ENCODE measurements at regions not wholly inside any gene's neighbourhood (a gene's known extent, or its start where the extent isn't known, plus 50 kb on each side); places are given as distances from the start of the nearest gene placed in this dataset.
"Not testable (repeated sequence)": the region's sequence is repeated elsewhere in the genome, so short reads cannot be mapped to it uniquely, and the experiment has no call there.

DNA sequence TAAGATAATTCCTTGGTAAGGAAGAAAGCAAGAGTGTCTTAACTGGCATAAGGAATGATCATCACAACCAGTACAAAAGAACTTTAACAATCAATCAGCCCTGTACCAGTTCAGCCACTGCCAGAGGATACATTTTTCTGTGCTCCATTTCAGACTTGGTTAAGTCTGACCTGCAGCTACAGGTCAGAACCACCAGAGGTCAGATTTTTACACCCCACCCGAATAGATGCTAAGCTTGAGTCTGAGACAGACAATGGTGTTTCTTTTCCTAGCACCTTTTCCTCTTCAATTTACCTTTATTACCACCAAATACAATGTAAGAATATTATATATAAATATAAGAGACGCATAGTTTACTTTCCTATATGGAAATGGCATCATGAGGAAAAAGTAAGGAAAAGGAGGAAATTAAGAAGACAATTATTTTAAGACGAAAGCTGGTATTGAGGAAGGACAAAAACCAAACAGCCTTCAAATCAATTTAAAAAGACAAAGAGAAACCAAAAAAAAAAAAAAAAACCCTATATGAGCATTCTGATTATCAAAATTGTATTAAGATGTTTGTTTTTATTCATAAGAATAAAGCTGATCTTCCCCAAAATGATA is 215.3 kb upstream of the TTC29 start:
- Histone ChIP-seq H3K27me3 (no peaks in the 10 kb centered on the region), H3K9me3 (no peaks in the 10 kb centered on the region), H3K4me3 (ENCODE audit: low read depth, low read length) (no peak overlapping the region), H3K36me3 (no peaks in the 10 kb centered on the region), H3K4me1 (peaks cover 16% of the 10 kb centered on the region)
- peak; percentile 49 for DNase-seq
- TF ChIP-seq, protein P1, sequence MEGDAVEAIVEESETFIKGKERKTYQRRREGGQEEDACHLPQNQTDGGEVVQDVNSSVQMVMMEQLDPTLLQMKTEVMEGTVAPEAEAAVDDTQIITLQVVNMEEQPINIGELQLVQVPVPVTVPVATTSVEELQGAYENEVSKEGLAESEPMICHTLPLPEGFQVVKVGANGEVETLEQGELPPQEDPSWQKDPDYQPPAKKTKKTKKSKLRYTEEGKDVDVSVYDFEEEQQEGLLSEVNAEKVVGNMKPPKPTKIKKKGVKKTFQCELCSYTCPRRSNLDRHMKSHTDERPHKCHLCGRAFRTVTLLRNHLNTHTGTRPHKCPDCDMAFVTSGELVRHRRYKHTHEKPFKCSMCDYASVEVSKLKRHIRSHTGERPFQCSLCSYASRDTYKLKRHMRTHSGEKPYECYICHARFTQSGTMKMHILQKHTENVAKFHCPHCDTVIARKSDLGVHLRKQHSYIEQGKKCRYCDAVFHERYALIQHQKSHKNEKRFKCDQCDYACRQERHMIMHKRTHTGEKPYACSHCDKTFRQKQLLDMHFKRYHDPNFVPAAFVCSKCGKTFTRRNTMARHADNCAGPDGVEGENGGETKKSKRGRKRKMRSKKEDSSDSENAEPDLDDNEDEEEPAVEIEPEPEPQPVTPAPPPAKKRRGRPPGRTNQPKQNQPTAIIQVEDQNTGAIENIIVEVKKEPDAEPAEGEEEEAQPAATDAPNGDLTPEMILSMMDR (IDR thresholded peaks at IDR 0.05; ENCODE audit: low read depth, low read length): peak; percentile 94

DNA sequence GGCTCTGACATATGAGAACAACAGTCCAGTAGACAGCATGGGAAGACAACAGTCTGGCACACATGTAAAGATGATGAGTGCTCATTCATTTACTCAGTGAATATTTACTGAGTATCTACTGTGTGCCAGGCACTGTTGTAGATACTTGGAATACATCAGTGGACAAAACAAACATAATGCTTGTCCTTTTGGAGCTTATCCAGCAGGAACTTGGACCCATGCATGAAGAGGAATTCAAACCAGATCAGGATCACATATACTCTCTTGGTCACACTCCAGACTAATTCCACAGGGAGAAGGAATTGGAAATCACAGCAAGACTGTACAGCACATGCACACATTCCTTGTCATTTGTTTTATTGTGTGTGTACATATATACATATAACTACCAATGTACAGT is 217.6 kb upstream of the TTC29 start:
- Histone ChIP-seq H3K36me3 (no peaks in the 10 kb centered on the region), H3K4me1 (peaks cover 5% of the 10 kb centered on the region; the same call in 1 of the 2 replicates), H3K27me3 (no peaks in the 10 kb centered on the region), H3K4me3 (ENCODE audit: low read depth, low read length) (no peak overlapping the region), H3K9me3 (no peaks in the 10 kb centered on the region)
- TF ChIP-seq, protein P1 (IDR thresholded peaks at IDR 0.05; ENCODE audit: low read depth, low read length): no peak
- DNase-seq: no peak

DNA sequence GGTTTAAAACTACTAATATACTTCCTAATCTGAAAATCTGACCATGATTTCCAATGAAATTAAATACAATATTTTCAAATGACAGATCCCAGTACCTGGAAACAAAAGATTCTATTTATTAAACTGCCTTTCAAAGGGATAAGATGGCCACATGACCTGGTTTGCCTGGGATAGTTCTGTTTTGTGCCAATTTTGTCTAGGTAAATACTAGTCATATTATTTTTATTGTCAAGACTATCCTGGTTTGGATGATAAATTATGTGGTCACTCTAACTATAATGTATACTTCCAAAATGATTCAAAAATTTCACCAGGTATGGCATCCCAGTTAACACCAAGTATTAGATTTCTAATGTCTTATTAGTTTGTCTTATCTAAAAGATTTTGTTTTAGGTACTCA is 222.5 kb upstream of the TTC29 start:
- not testable (repeated sequence) for DNase-seq; H3K9me3 ChIP-seq; H3K36me3 ChIP-seq; H3K27me3 ChIP-seq; H3K4me3 ChIP-seq (ENCODE audit: low read depth, low read length); H3K4me1 ChIP-seq

DNA sequence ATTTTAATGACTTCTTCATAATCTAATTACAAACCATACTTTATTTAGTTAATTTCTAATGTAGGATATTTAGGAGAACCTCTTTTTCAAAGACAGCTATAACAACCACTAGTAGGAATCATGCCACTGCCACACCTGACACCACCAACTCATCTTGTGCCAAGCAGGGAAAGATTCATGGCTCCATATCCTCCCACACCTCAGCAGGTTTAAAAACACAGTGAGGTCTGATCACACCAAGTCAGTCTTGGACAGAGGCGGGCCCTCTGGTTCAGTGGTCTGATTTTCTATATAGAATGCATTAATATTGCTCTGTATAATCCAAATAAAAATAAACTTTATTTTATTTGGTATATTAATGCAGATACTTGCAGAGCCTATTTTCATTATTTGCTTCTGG is 227.7 kb upstream of the TTC29 start:
- TF ChIP-seq, protein P1 (IDR thresholded peaks at IDR 0.05; ENCODE audit: low read depth, low read length): no peak
- H3K36me3 ChIP-seq: no peaks in the 10 kb centered on the region
- no peaks in the 10 kb centered on the region for H3K9me3 ChIP-seq
- no peak overlapping the region for H3K4me3 ChIP-seq (ENCODE audit: low read depth, low read length)
- H3K4me1 ChIP-seq: no peaks in the 10 kb centered on the region; the same call in 1 of the 2 replicates
- DNase-seq: no peak
- no peaks in the 10 kb centered on the region for H3K27me3 ChIP-seq

DNA sequence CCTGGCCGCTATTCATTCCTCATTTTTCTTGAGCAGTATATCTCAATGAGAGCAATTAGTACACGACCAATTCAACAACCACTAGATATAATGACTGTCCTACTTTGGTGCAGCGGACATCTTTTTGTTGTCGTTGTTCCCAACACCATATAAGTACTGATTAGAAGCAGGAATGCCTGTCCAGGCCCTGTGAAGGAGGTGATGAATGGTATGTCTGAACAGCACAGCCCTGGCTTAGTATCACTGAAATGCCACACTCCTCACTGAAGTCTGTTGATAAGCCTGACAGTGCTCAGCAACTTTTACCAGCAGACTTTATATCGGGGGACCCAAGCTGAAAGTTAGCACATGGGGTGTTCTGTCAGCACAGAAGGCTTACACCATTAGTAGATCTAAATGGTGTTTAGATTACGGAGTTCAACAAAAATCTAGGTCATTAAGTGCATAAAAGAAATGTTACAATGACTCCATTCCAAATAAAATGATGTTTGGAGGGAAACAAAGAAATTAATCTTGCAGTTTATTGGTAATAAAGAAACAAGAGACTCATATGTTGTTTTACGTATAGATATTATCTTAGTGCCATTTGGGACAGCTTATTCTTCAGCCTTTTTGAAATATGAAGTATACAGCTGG is 228.3 kb upstream of the TTC29 start:
- no peaks in the 10 kb centered on the region for H3K27me3 ChIP-seq
- no peaks in the 10 kb centered on the region for H3K36me3 ChIP-seq
- TF ChIP-seq, protein P1 (IDR thresholded peaks at IDR 0.05; ENCODE audit: low read depth, low read length): no peak
- H3K9me3 ChIP-seq: no peaks in the 10 kb centered on the region
- no peak for DNase-seq
- no peak overlapping the region for H3K4me3 ChIP-seq (ENCODE audit: low read depth, low read length)
- H3K4me1 ChIP-seq: no peaks in the 10 kb centered on the region; the same call in 1 of the 2 replicates

DNA sequence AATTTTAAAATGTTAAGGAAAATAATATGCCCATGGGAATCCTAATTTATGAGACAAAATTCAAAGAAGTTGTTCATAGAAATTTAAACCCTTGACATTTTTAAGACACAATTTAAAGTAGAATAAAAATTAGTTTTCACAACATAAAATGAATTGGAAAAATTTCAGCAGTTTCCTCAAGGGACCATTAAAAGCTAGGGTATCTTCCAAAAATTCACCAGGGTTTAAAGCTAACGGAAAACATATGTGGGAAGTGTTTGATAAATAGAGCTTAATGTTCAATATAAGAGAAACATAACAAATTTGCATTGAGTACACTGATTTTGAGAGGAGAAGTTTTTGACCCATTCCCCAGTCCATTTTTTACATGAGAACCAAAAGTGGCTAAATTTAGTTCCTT is 228.9 kb upstream of the TTC29 start:
- DNase-seq: no peak
- Histone ChIP-seq H3K27me3 (no peaks in the 10 kb centered on the region), H3K36me3 (no peaks in the 10 kb centered on the region), H3K4me3 (ENCODE audit: low read depth, low read length) (no peak overlapping the region), H3K4me1 (no peaks in the 10 kb centered on the region; the same call in 1 of the 2 replicates), H3K9me3 (no peaks in the 10 kb centered on the region)
- TF ChIP-seq, protein P1 (IDR thresholded peaks at IDR 0.05; ENCODE audit: low read depth, low read length): no peak

All from BE2C (cell line).